ENCODE measurements at regions not wholly inside any gene's neighbourhood (a gene's known extent, or its start where the extent isn't known, plus 50 kb on each side); places are given as distances from the start of the nearest gene placed in this dataset.

DNA sequence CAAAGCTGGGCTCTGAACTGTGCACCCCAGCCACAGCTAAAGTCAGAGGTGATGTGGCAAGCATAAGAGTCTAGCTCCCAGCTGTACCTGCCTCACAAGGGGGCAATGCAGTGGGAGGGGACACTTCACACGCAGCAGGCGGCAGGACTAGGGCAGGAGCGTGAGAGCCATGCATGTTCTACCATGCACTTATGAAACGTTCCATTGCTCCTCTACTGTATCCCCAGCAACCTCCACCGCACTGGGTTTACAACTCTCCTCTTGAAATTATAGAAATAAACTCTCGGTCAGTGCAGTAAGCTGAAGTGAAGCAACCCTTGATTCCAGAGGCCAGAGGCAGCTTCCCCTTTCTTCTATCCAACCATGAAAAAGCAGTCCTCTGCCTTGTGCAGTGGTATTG lies 298.6 kb upstream of the STT3B start:
- ChIA-PET POLR2A (no interaction called here), CTCF (interaction anchor here (0.9 kb wide), 2 partner anchors 11 to 12 kb away, joined by 3 to 5 read pairs; no protein-coding TSS in a partner anchor)
- DNase-seq (ENCODE audit: low read depth in 1 of 2, low spot score in 1 of 2) (no peak), FAIRE-seq (no peak), ATAC-seq (no peak)
- no peaks in the 10 kb centered on the region for H3K9me3 ChIP-seq
- H3K4me1 ChIP-seq, result no peaks in the 10 kb centered on the region
- WGBS (ENCODE audit: missing lambda C conversion rate), result 75% methylated on average over 6 of the region's 6 CpGs
- no peak overlapping the region for H3K4me3 ChIP-seq
- H3K4me2 ChIP-seq, result no peak overlapping the region
- H3K27ac ChIP-seq, result no peak overlapping the region
- no peak for TF ChIP-seq ESRRA (IDR thresholded peaks at IDR 0.05; ENCODE audit: borderline replicate concordance, low read length)
- TF ChIP-seq HOXB5 (CRISPR knock-in tag; IDR thresholded peaks at IDR 0.05), result no peak

DNA sequence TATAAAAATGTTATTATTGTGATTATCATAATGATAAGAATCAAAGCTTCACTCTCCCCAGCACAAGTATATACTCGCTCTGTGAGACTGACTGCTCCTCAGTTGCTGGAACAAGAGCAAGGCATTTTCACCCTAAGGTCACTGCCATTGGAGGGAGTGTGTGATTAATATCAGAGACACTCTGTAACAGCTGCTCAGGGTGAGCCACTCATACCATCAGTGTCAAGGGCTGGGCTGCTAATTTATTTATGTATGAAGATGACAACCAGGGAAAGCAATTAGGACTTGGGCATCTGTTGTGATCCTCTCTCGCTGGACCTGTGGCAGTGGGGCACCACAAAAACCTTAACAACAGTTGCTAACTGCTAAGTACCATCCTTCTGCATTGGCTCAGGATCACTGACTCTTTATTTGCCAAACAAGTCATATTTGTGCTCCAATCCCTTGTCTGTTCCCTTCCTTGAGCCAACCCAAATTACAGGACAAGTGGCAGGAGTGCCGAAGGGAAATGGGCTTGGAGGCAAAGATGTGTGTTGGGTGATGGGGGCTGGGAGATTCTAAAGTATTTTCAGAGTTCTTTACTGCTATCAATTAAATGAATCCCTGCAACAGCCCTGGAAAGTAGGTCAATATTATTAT lies 297.5 kb upstream of the STT3B start:
- Histone ChIP-seq H3K4me3 (no peak overlapping the region), H3K9me3 (no peaks in the 10 kb centered on the region), H3K4me2 (no peak overlapping the region), H3K4me1 (no peaks in the 10 kb centered on the region), H3K27ac (no peak overlapping the region)
- DNase-seq (ENCODE audit: low read depth in 1 of 2, low spot score in 1 of 2), result no peak
- ATAC-seq, result no peak
- ChIA-PET CTCF (no interaction called here), POLR2A (no interaction called here)
- FAIRE-seq, result no peak
- 33% methylated on average over 3 of the region's 3 CpGs for WGBS (ENCODE audit: missing lambda C conversion rate)
- TF ChIP-seq, protein P1, sequence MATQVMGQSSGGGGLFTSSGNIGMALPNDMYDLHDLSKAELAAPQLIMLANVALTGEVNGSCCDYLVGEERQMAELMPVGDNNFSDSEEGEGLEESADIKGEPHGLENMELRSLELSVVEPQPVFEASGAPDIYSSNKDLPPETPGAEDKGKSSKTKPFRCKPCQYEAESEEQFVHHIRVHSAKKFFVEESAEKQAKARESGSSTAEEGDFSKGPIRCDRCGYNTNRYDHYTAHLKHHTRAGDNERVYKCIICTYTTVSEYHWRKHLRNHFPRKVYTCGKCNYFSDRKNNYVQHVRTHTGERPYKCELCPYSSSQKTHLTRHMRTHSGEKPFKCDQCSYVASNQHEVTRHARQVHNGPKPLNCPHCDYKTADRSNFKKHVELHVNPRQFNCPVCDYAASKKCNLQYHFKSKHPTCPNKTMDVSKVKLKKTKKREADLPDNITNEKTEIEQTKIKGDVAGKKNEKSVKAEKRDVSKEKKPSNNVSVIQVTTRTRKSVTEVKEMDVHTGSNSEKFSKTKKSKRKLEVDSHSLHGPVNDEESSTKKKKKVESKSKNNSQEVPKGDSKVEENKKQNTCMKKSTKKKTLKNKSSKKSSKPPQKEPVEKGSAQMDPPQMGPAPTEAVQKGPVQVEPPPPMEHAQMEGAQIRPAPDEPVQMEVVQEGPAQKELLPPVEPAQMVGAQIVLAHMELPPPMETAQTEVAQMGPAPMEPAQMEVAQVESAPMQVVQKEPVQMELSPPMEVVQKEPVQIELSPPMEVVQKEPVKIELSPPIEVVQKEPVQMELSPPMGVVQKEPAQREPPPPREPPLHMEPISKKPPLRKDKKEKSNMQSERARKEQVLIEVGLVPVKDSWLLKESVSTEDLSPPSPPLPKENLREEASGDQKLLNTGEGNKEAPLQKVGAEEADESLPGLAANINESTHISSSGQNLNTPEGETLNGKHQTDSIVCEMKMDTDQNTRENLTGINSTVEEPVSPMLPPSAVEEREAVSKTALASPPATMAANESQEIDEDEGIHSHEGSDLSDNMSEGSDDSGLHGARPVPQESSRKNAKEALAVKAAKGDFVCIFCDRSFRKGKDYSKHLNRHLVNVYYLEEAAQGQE (IDR thresholded peaks at IDR 0.05), result no peak

DNA sequence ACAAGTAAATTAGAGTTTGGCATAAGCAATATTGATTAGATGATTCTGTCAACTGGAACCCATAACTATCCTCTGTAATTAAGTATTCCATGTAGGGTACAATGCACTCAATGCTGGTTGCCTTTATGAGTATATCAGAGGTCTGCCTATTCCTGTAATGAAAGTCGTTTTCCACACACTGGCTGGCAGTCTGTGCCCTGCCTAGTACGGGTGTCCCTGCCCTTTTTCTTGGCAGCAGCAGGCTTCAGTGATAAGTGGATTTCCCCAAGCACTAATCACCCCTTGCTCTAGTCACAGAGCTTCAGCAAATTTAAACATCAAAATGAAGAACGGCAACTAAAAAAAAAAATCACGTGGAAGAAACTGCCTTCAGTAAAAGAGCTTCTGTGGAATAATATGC lies 294.8 kb upstream of the STT3B start:
- H3K4me2 ChIP-seq, result no peak overlapping the region
- TF ChIP-seq FOXS1 (CRISPR knock-in tag; IDR thresholded peaks at IDR 0.05) (no peak), KDM1A (IDR thresholded peaks at IDR 0.05; ENCODE audit: low read depth) (no peak), TFCP2L1 (CRISPR knock-in tag; IDR thresholded peaks at IDR 0.05) (no peak), SMC3 (IDR thresholded peaks at IDR 0.05) (no peak), HEYL (CRISPR knock-in tag; IDR thresholded peaks at IDR 0.05) (no peak), EHF (CRISPR knock-in tag; IDR thresholded peaks at IDR 0.05) (no peak), NPAS2 (CRISPR knock-in tag; IDR thresholded peaks at IDR 0.05; ENCODE audit: borderline replicate concordance) (no peak)
- TF ChIP-seq, protein P2, sequence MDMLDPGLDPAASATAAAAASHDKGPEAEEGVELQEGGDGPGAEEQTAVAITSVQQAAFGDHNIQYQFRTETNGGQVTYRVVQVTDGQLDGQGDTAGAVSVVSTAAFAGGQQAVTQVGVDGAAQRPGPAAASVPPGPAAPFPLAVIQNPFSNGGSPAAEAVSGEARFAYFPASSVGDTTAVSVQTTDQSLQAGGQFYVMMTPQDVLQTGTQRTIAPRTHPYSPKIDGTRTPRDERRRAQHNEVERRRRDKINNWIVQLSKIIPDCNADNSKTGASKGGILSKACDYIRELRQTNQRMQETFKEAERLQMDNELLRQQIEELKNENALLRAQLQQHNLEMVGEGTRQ (IDR thresholded peaks at IDR 0.05), result no peak
- TF ChIP-seq, protein P3, sequence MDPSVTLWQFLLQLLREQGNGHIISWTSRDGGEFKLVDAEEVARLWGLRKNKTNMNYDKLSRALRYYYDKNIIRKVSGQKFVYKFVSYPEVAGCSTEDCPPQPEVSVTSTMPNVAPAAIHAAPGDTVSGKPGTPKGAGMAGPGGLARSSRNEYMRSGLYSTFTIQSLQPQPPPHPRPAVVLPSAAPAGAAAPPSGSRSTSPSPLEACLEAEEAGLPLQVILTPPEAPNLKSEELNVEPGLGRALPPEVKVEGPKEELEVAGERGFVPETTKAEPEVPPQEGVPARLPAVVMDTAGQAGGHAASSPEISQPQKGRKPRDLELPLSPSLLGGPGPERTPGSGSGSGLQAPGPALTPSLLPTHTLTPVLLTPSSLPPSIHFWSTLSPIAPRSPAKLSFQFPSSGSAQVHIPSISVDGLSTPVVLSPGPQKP (IDR thresholded peaks at IDR 0.05; ENCODE audit: low read depth, low read length), result no peak
- no peak overlapping the region for H3K27ac ChIP-seq
- FAIRE-seq (no peak), DNase-seq (ENCODE audit: low read depth in 1 of 2, low spot score in 1 of 2) (no peak), ATAC-seq (no peak)
- WGBS (ENCODE audit: missing lambda C conversion rate), result 48% methylated on average over 4 of the region's 4 CpGs
- no peaks in the 10 kb centered on the region for H3K9me3 ChIP-seq
- no peaks in the 10 kb centered on the region for H3K4me1 ChIP-seq
- ChIA-PET POLR2A (no interaction called here), CTCF (interaction anchor here (1.0 kb wide), 1 partner anchor 10 kb away, joined by 3 read pairs; no protein-coding TSS in a partner anchor)
- no peak overlapping the region for H3K4me3 ChIP-seq

DNA sequence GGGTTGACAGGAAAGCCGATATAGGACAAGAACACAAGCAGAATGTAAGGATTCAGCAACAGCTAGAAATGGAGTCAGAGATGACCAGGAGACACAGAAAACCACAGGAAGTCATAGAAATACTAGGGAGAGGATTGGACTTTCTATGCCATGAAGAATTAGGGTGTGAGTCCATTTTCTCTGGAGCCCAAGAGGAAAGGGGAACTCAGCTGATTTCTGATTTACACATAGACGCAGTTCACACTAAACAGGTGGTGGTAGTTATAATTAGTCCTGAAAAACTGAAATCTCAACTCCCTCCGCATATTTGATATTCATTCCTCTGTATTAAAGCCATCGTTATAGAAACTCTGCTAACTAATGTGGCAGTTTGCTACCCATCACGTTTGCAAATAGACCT lies 292.7 kb upstream of the STT3B start:
- no peak overlapping the region for H3K4me2 ChIP-seq
- TF ChIP-seq NR3C1 (IDR thresholded peaks at IDR 0.05) (no peak), CEBPB (IDR thresholded peaks at IDR 0.05) (no peak), BHLHE40 (IDR thresholded peaks at IDR 0.05; ENCODE audit: low read depth, low read length) (no peak), HEYL (CRISPR knock-in tag; IDR thresholded peaks at IDR 0.05) (no peak), MYC (IDR thresholded peaks at IDR 0.05; ENCODE audit: borderline replicate concordance, low read length) (no peak), ZSCAN20 (CRISPR knock-in tag; IDR thresholded peaks at IDR 0.05) (no peak), SMC3 (IDR thresholded peaks at IDR 0.05) (no peak)
- TF ChIP-seq, protein P4, sequence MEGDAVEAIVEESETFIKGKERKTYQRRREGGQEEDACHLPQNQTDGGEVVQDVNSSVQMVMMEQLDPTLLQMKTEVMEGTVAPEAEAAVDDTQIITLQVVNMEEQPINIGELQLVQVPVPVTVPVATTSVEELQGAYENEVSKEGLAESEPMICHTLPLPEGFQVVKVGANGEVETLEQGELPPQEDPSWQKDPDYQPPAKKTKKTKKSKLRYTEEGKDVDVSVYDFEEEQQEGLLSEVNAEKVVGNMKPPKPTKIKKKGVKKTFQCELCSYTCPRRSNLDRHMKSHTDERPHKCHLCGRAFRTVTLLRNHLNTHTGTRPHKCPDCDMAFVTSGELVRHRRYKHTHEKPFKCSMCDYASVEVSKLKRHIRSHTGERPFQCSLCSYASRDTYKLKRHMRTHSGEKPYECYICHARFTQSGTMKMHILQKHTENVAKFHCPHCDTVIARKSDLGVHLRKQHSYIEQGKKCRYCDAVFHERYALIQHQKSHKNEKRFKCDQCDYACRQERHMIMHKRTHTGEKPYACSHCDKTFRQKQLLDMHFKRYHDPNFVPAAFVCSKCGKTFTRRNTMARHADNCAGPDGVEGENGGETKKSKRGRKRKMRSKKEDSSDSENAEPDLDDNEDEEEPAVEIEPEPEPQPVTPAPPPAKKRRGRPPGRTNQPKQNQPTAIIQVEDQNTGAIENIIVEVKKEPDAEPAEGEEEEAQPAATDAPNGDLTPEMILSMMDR (IDR thresholded peaks at IDR 0.05), result no peak
- FAIRE-seq, result no peak
- no peaks in the 10 kb centered on the region for H3K9me3 ChIP-seq
- H3K4me1 ChIP-seq, result no peaks in the 10 kb centered on the region
- no peak for DNase-seq (ENCODE audit: low read depth in 1 of 2, low spot score in 1 of 2)
- no peak for ATAC-seq
- POLR2A ChIA-PET, result no interaction called here
- no peak overlapping the region for H3K4me3 ChIP-seq
- CTCF ChIA-PET, result interaction anchor here (1.1 kb wide), 1 partner anchor 21 kb away, joined by 3 read pairs; no protein-coding TSS in a partner anchor
- WGBS (ENCODE audit: missing lambda C conversion rate), result 61% methylated on average over 5 of the region's 5 CpGs
- H3K27ac ChIP-seq, result no peak overlapping the region

Measured in A549 (cell line).